Loucy (cell line): ENCODE measurements at regions not wholly inside any gene's neighbourhood (a gene's known extent, or its start where the extent isn't known, plus 50 kb on each side); places are given as distances from the start of the nearest gene placed in this dataset.

ENCODE experiments used
- EZH2phosphoT487 ChIP-seq: fragments of 200-600 bp; IDR thresholded peaks from 2 replicates; pipeline ENCODE4 v1.6.1; 2018; ENCODE audit warnings: antibody characterized with exemption, mild to moderate bottlenecking, moderate library complexity, borderline replicate concordance
- TF ChIP-seq, protein P1 (sequence below): fragments of 200-600 bp; sonication (generic); conservative IDR thresholded peaks from 2 replicates; pipeline ENCODE4 v1.5.1; 2014; ENCODE audit warnings: mild to moderate bottlenecking, antibody characterized with exemption, low read length

DNA sequence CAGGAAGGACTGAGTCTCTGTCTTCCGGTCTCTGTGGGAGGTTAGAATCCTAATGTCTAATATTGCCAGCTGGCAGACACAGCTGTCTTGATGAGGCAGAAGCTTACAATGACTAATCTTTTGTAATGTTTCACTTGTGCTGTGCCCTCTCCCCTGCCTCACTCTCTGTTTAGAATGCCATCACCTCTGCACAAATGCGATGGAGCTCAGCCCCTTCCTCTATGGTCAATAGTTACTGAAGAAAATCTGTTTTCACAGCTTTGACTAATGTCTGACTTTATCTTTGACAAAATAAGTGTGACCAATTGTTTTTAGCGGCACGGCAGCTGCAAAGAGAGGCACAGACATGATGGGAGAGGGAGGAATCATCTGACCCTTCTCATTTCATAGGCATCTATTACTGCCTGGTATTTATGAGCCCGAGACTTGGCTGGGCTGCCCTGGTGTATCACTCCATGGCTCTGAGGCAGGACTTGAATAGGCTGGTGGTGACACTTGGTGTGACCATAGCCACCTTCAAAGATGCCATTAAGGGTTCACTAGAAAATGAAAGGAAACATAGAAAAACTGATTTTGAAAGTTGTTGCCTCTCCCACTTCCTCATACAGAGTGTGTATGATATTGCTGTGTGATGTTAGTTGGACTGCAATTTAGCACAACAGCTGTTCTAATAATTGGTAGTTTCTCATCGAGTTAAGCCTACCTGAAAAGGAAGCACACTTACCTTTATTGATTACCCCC lies 163.2 kb upstream of the NBPF11 start:
- TF ChIP-seq, protein P1, sequence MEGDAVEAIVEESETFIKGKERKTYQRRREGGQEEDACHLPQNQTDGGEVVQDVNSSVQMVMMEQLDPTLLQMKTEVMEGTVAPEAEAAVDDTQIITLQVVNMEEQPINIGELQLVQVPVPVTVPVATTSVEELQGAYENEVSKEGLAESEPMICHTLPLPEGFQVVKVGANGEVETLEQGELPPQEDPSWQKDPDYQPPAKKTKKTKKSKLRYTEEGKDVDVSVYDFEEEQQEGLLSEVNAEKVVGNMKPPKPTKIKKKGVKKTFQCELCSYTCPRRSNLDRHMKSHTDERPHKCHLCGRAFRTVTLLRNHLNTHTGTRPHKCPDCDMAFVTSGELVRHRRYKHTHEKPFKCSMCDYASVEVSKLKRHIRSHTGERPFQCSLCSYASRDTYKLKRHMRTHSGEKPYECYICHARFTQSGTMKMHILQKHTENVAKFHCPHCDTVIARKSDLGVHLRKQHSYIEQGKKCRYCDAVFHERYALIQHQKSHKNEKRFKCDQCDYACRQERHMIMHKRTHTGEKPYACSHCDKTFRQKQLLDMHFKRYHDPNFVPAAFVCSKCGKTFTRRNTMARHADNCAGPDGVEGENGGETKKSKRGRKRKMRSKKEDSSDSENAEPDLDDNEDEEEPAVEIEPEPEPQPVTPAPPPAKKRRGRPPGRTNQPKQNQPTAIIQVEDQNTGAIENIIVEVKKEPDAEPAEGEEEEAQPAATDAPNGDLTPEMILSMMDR = no peak
- no peak for TF ChIP-seq EZH2phosphoT487
